ENCODE measurements at regions not wholly inside any gene's neighbourhood (a gene's known extent, or its start where the extent isn't known, plus 50 kb on each side); places are given as distances from the start of the nearest gene placed in this dataset.

DNA sequence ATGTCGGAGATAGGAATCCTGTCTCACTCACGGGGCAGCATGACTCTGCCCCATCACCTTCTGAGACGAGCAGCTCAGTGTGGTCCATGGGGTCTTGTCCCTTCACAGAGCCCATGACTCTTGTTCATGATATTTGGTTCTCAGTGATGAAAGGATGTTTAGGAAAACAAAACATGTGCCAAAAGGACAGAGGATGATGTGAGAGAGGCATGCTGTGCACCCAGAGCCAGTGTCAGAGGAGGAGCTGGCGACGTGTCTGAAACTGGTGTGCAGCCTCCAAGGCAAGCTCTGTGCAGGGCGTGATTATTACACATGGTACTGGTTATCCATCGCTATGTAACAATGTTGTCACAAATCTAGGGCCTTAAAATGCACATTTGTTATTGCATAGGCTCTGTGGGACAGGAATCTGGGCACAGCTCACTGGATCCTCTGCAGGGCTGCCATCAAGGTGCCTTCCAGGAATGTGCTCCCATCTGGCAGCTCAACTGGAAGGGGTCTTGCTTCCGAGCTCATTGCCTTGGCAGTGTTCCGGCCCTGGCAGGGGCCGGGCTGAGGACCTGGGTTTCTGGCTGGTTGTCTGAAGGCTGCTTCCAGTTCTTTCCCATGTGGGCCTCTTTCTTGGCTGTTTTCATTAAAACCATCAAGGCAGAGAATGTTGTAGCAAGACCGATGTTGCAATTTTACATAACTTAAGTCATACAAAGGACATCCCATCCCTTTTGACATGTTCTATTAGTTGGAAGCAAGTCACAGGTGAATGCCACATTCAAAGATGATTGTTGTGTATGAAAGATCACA, 175.4 kb downstream of the ERMARD start:
- Histone ChIP-seq H3F3A (replicated peaks; ENCODE audit: low read depth) (no peaks in the 10 kb centered on the region), H3K27me3 (ENCODE audit: insufficient read depth) (no peaks in the 10 kb centered on the region), H3K27ac (ENCODE audit: low read depth) (no peak overlapping the region), H3K79me2 (replicated peaks; ENCODE audit: insufficient read depth) (no peaks in the 10 kb centered on the region), H3K4me3 (no peak overlapping the region), H3K9me2 (ENCODE audit: insufficient read depth) (peaks cover 6% of the 10 kb centered on the region; the same call in 1 of the 2 replicates), H3K36me3 (ENCODE audit: insufficient read depth) (no peaks in the 10 kb centered on the region), H2AFZ (no peak overlapping the region), H3K4me1 (ENCODE audit: insufficient read depth) (no peaks in the 10 kb centered on the region), H3K4me2 (no peak overlapping the region), H4K20me1 (replicated peaks; ENCODE audit: insufficient read depth) (no peaks in the 10 kb centered on the region)
- H3K4me1 Mint-ChIP-seq: peaks cover 9% of the 10 kb centered on the region; the same call in 2 of the 3 replicates
- TF ChIP-seq ZNF114 (CRISPR knock-in tag; IDR thresholded peaks at IDR 0.05): no peak
- no peak for TF ChIP-seq NANOG (IDR thresholded peaks at IDR 0.05; ENCODE audit: borderline replicate concordance)
- no peak for TF ChIP-seq CTCF (conservative IDR thresholded peaks at IDR 0.05; ENCODE audit: low read depth in 2 of 2)
- no peak for TF ChIP-seq POLR2AphosphoS5 (IDR thresholded peaks at IDR 0.05; ENCODE audit: low read depth)
- TF ChIP-seq EZH2phosphoT487 (IDR thresholded peaks at IDR 0.05; ENCODE audit: unreplicated experiment): no peak
- TF ChIP-seq EZH2 (IDR thresholded peaks at IDR 0.05; ENCODE audit: low read depth, unreplicated experiment): no peak
- no peak for TF ChIP-seq ZNF331 (CRISPR knock-in tag; IDR thresholded peaks at IDR 0.05; ENCODE audit: low read depth)
- TF ChIP-seq JUNB (IDR thresholded peaks at IDR 0.05; ENCODE audit: unreplicated experiment): no peak
- TF ChIP-seq, protein P1, sequence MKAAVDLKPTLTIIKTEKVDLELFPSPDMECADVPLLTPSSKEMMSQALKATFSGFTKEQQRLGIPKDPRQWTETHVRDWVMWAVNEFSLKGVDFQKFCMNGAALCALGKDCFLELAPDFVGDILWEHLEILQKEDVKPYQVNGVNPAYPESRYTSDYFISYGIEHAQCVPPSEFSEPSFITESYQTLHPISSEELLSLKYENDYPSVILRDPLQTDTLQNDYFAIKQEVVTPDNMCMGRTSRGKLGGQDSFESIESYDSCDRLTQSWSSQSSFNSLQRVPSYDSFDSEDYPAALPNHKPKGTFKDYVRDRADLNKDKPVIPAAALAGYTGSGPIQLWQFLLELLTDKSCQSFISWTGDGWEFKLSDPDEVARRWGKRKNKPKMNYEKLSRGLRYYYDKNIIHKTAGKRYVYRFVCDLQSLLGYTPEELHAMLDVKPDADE (IDR thresholded peaks at IDR 0.05): no peak
- TF ChIP-seq, protein P2, sequence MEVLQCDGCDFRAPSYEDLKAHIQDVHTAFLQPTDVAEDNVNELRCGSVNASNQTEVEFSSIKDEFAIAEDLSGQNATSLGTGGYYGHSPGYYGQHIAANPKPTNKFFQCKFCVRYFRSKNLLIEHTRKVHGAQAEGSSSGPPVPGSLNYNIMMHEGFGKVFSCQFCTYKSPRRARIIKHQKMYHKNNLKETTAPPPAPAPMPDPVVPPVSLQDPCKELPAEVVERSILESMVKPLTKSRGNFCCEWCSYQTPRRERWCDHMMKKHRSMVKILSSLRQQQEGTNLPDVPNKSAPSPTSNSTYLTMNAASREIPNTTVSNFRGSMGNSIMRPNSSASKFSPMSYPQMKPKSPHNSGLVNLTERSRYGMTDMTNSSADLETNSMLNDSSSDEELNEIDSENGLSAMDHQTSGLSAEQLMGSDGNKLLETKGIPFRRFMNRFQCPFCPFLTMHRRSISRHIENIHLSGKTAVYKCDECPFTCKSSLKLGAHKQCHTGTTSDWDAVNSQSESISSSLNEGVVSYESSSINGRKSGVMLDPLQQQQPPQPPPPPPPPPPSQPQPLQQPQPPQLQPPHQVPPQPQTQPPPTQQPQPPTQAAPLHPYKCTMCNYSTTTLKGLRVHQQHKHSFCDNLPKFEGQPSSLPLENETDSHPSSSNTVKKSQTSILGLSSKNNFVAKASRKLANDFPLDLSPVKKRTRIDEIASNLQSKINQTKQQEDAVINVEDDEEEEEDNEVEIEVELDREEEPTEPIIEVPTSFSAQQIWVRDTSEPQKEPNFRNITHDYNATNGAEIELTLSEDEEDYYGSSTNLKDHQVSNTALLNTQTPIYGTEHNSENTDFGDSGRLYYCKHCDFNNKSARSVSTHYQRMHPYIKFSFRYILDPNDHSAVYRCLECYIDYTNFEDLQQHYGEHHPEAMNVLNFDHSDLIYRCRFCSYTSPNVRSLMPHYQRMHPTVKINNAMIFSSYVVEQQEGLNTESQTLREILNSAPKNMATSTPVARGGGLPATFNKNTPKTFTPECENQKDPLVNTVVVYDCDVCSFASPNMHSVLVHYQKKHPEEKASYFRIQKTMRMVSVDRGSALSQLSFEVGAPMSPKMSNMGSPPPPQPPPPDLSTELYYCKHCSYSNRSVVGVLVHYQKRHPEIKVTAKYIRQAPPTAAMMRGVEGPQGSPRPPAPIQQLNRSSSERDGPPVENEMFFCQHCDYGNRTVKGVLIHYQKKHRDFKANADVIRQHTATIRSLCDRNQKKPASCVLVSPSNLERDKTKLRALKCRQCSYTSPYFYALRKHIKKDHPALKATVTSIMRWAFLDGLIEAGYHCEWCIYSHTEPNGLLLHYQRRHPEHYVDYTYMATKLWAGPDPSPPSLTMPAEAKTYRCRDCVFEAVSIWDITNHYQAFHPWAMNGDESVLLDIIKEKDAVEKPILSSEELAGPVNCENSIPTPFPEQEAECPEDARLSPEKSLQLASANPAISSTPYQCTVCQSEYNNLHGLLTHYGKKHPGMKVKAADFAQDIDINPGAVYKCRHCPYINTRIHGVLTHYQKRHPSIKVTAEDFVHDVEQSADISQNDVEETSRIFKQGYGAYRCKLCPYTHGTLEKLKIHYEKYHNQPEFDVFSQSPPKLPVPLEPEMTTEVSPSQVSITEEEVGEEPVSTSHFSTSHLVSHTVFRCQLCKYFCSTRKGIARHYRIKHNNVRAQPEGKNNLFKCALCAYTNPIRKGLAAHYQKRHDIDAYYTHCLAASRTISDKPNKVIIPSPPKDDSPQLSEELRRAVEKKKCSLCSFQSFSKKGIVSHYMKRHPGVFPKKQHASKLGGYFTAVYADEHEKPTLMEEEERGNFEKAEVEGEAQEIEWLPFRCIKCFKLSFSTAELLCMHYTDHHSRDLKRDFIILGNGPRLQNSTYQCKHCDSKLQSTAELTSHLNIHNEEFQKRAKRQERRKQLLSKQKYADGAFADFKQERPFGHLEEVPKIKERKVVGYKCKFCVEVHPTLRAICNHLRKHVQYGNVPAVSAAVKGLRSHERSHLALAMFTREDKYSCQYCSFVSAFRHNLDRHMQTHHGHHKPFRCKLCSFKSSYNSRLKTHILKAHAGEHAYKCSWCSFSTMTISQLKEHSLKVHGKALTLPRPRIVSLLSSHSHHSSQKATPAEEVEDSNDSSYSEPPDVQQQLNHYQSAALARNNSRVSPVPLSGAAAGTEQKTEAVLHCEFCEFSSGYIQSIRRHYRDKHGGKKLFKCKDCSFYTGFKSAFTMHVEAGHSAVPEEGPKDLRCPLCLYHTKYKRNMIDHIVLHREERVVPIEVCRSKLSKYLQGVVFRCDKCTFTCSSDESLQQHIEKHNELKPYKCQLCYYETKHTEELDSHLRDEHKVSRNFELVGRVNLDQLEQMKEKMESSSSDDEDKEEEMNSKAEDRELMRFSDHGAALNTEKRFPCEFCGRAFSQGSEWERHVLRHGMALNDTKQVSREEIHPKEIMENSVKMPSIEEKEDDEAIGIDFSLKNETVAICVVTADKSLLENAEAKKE (CRISPR knock-in tag; IDR thresholded peaks at IDR 0.05): no peak
- TF ChIP-seq STAT1 (IDR thresholded peaks at IDR 0.05; ENCODE audit: unreplicated experiment): no peak
- no peak for TF ChIP-seq REST (IDR thresholded peaks at IDR 0.05; ENCODE audit: unreplicated experiment)
- TF ChIP-seq CREB1 (CRISPR knock-in tag; IDR thresholded peaks at IDR 0.05; ENCODE audit: low read depth): no peak
- ATAC-seq (no peak), DNase-seq (ENCODE audit: low spot score) (no peak)
- H3K27ac Mint-ChIP-seq: no peak overlapping the region
- peaks cover 2% of the 10 kb centered on the region for H3K27me3 Mint-ChIP-seq (ENCODE audit: insufficient read depth, low read depth, poor library complexity)
- no peak overlapping the region for H3K4me3 Mint-ChIP-seq
- no peaks in the 10 kb centered on the region; the same call in 1 of the 3 replicates for H3K9me3 Mint-ChIP-seq
- no peaks in the 10 kb centered on the region; the same call in 2 of the 3 replicates for H3K36me3 Mint-ChIP-seq (ENCODE audit: low read depth)

Measured in GM23338 (cell line).